Lower leg skin (tissue), 3 donors: ENCODE measurements at regions not wholly inside any gene's neighbourhood (a gene's known extent, or its start where the extent isn't known, plus 50 kb on each side); places are given as distances from the start of the nearest gene placed in this dataset.

Experiments
- POLR2A ChIP-seq, 2 donors: fragments of 450-650 bp; IDR thresholded peaks; one replicate each; pipeline ENCODE4 v1.6.1; 2016 to 2017; ENCODE audit warnings: antibody characterized with exemption in 2 of 2, mild to moderate bottlenecking in 1 of 2, moderate library complexity in 1 of 2
- TF ChIP-seq, protein P1 (sequence below), 3 donors: fragments of 450-650 bp; IDR thresholded peaks; one replicate each; pipeline ENCODE4 v1.5.1; 2016; ENCODE audit warnings: antibody characterized with exemption in 3 of 3, mild to moderate bottlenecking in 3 of 3, moderate library complexity in 2 of 3

- TF ChIP-seq, protein P1, sequence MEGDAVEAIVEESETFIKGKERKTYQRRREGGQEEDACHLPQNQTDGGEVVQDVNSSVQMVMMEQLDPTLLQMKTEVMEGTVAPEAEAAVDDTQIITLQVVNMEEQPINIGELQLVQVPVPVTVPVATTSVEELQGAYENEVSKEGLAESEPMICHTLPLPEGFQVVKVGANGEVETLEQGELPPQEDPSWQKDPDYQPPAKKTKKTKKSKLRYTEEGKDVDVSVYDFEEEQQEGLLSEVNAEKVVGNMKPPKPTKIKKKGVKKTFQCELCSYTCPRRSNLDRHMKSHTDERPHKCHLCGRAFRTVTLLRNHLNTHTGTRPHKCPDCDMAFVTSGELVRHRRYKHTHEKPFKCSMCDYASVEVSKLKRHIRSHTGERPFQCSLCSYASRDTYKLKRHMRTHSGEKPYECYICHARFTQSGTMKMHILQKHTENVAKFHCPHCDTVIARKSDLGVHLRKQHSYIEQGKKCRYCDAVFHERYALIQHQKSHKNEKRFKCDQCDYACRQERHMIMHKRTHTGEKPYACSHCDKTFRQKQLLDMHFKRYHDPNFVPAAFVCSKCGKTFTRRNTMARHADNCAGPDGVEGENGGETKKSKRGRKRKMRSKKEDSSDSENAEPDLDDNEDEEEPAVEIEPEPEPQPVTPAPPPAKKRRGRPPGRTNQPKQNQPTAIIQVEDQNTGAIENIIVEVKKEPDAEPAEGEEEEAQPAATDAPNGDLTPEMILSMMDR (IDR thresholded peaks at IDR 0.05) = no peak
- TF ChIP-seq POLR2A (IDR thresholded peaks at IDR 0.05) = no peak
These were observed 999.7 kb upstream of the ALCAM start for GRCh38 chr3:104367000-104367399.
